ENCODE measurements at regions not wholly inside any gene's neighbourhood (a gene's known extent, or its start where the extent isn't known, plus 50 kb on each side); places are given as distances from the start of the nearest gene placed in this dataset.

DNA sequence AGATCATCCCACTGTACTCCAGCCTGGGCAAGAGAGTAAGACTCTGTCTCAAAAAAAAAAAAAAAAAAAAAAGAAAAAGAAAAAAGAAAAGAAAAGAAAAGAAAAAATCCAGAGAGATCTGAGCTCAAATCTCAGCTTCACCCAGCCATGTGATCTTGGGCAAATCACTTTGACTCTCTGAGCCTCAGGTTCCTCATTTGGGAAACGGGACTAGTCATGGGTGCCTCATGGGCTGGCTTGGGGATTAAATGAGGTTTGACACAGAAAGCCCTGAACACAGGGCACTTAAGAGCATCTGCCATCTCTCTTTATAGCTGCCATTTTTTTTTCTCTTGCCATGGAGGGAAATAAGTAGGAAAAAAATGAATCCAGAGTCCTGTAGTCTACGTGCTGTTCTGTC, 86.2 kb upstream of the MYL2 start:
- H3K4me3 ChIP-seq (replicated peaks; ENCODE audit: low read depth, low read length), result no peak overlapping the region
- TF ChIP-seq, protein P1, sequence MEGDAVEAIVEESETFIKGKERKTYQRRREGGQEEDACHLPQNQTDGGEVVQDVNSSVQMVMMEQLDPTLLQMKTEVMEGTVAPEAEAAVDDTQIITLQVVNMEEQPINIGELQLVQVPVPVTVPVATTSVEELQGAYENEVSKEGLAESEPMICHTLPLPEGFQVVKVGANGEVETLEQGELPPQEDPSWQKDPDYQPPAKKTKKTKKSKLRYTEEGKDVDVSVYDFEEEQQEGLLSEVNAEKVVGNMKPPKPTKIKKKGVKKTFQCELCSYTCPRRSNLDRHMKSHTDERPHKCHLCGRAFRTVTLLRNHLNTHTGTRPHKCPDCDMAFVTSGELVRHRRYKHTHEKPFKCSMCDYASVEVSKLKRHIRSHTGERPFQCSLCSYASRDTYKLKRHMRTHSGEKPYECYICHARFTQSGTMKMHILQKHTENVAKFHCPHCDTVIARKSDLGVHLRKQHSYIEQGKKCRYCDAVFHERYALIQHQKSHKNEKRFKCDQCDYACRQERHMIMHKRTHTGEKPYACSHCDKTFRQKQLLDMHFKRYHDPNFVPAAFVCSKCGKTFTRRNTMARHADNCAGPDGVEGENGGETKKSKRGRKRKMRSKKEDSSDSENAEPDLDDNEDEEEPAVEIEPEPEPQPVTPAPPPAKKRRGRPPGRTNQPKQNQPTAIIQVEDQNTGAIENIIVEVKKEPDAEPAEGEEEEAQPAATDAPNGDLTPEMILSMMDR (IDR thresholded peaks at IDR 0.05; ENCODE audit: low read depth, low read length, missing control alignments), result no peak
- DNase-seq (ENCODE audit: extremely low read depth, low read depth), result no peak

DNA sequence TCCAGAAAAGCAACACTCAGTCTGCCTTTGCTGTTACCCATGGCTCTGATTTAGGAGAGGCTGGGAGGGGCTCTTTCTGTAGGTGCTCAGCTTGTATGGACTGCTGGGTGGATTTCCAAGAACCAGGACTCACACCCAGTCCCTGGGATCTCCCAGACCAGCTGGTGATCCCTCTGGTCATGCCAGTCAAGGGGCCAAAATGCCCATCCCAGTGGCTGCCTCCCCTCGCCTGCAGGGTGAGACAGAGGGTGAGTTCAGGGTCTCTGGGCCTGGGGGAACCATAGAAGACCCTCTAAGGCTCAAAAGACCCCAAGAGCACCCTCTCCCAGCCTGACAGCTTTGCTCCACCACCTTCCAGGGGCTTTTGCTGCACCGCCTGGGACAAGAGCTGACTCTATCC, 78.6 kb upstream of the MYL2 start:
- TF ChIP-seq, protein P1 (IDR thresholded peaks at IDR 0.05; ENCODE audit: low read depth, low read length, missing control alignments), result no peak
- H3K4me3 ChIP-seq (replicated peaks; ENCODE audit: low read depth, low read length), result no peak overlapping the region
- no peak for DNase-seq (ENCODE audit: extremely low read depth, low read depth)

DNA sequence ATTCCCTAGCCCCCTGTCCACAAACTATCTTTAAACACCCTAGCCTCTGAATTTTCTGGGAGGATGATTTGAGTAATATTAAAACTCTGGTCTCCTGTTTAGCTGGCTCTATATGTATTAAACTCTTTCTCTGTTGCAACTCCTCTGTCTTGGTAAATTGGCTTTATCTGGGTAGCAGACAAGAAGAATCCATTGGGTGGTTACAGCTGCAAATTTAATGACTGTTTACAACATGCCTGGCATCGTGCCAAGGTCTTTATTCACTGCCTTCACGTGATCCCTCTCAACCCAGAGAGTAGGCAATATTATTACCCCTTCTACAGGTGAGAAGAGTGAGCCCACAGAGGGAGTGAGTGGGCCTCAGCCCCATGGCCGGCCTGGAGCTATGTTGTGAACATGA, 77.8 kb upstream of the MYL2 start:
- peak; percentile 2 for DNase-seq (ENCODE audit: extremely low read depth, low read depth)
- TF ChIP-seq, protein P1 (IDR thresholded peaks at IDR 0.05; ENCODE audit: low read depth, low read length, missing control alignments), result no peak
- no peak overlapping the region for H3K4me3 ChIP-seq (replicated peaks; ENCODE audit: low read depth, low read length)

DNA sequence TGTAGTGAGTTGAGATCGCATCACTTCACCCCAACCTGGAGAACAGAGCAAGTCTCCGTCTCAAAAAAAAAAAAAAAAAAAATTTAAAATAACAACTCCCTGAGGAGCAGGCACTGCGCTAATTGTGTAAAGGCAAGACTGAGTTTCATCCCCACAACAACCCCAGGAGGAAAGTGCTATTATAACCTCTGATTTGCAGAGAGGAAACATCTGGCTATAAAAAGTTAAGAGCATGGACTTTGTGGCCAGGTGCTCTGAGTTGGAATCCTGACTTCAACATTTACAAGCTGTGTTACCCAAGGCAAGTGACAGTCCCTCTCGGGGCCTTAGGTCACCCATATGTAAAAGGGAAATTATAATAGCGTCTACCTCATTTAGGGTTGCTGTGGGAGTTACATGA, 76.0 kb upstream of the MYL2 start:
- DNase-seq (ENCODE audit: extremely low read depth, low read depth), result no peak
- H3K4me3 ChIP-seq (replicated peaks; ENCODE audit: low read depth, low read length), result no peak overlapping the region
- TF ChIP-seq, protein P1 (IDR thresholded peaks at IDR 0.05; ENCODE audit: low read depth, low read length, missing control alignments), result no peak

DNA sequence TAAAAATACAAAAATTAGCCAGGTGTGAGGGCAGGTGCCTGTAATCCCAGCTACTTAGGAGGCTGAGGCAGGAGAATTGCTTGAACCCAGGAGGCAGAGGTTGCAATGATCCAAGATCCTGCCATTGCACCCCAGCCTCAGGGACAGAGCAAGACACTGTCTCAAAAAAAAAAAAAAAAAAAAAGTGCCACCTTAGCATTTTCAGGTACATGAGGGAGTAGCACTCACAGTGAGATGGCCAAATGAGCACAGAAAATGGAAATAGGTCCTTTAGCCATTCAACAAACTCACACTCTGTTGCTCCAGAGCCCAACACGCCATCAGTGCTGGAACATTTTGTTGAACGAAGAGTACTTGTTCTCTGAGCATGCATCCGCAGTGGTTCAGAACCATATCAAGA, 75.2 kb upstream of the MYL2 start:
- TF ChIP-seq, protein P1 (IDR thresholded peaks at IDR 0.05; ENCODE audit: low read depth, low read length, missing control alignments), result no peak
- H3K4me3 ChIP-seq (replicated peaks; ENCODE audit: low read depth, low read length), result no peak overlapping the region
- no peak for DNase-seq (ENCODE audit: extremely low read depth, low read depth)

DNA sequence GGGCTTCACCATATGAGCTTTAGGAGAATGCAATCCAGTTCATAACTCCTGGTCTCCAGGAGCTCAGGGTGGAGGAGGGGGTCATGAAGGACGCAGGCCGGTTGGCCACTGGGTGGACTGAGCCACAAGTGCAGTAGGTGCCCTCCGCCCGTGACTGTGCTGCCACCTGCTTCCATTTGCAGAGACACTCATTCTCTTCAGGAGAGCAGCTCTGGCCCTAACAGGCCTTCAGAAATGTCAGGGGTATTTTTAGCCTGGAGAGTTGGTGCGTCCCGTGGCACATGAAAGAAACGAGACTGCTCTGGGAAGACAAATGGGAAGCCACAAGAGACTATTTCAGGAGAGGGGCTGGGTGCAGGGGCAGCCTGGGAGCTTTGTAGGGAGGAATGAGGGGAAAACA, 74.6 kb upstream of the MYL2 start:
- TF ChIP-seq, protein P1 (IDR thresholded peaks at IDR 0.05; ENCODE audit: low read depth, low read length, missing control alignments), result no peak
- DNase-seq (ENCODE audit: extremely low read depth, low read depth), result no peak
- H3K4me3 ChIP-seq (replicated peaks; ENCODE audit: low read depth, low read length), result no peak overlapping the region

DNA sequence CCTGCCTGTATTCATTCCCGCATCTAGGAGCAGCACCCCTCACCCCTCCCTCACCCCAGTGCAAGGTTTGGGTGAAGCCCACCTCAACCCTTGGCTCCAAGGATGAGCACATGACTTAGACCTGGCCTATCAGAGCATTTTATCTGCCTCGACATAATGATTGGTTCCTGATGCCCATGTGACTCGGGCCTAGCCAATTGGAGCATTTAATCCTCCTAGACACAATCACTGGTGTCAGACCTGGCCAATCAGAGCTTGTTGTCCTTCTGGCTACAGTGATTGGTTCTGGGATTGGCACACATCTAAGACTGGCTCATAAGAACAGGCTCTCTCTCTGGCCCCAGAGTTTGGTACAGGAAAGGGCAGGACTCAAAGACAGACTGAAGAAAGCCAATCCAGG, 73.1 kb upstream of the MYL2 start:
- no peak overlapping the region for H3K4me3 ChIP-seq (replicated peaks; ENCODE audit: low read depth, low read length)
- DNase-seq (ENCODE audit: extremely low read depth, low read depth), result no peak
- TF ChIP-seq, protein P1 (IDR thresholded peaks at IDR 0.05; ENCODE audit: low read depth, low read length, missing control alignments), result no peak
